H9 (cell line): ENCODE measurements at regions not wholly inside any gene's neighbourhood (a gene's known extent, or its start where the extent isn't known, plus 50 kb on each side); places are given as distances from the start of the nearest gene placed in this dataset.

Source experiments
- DNase-seq: peaks from one replicate; pipeline ENCODE4 v3.0.0-alpha.2; 2017
- H2AFZ ChIP-seq: one replicate; pipeline ENCODE4 v1.6.1; 2013; ENCODE audit warnings: mild to moderate bottlenecking, low read length, control low read depth, moderate library complexity
- H2AK5ac ChIP-seq: 2 replicates; pipeline ENCODE4 v1.6.1; 2013; ENCODE audit warnings: low read length, control low read depth, mixed read lengths; ENCODE audit not compliant: insufficient read length
- H2BK120ac ChIP-seq: one replicate; pipeline ENCODE4 v1.6.1; 2013; ENCODE audit warnings: low read depth, mild to moderate bottlenecking, low read length, control low read depth, inconsistent platforms; ENCODE audit not compliant: poor library complexity, severe bottlenecking
- H2BK12ac ChIP-seq: 2 replicates; pipeline ENCODE4 v1.6.1; 2013; ENCODE audit warnings: low read length, control low read depth, mixed read lengths, low read depth; ENCODE audit not compliant: insufficient read length
- H2BK15ac ChIP-seq: 2 replicates; pipeline ENCODE4 v1.6.1; 2013; ENCODE audit warnings: low read depth, low read length, control low read depth
- H2BK20ac ChIP-seq: one replicate; pipeline ENCODE4 v1.6.1; 2013; ENCODE audit warnings: low read depth, mild to moderate bottlenecking, low read length, control low read depth, inconsistent platforms; ENCODE audit not compliant: poor library complexity, severe bottlenecking
- H2BK5ac ChIP-seq: 2 replicates; pipeline ENCODE4 v1.6.1; 2013; ENCODE audit warnings: low read length, control low read depth, mixed read lengths; ENCODE audit not compliant: insufficient read length
- H3K14ac ChIP-seq: 2 replicates; pipeline ENCODE4 v1.6.1; 2013; ENCODE audit warnings: low read length, control low read depth; ENCODE audit not compliant: insufficient read depth
- H3K18ac ChIP-seq: 2 replicates; pipeline ENCODE4 v1.6.1; 2013; ENCODE audit warnings: low read depth, mild to moderate bottlenecking, mixed read lengths, low read length, control low read depth; ENCODE audit not compliant: insufficient read length
- H3K23ac ChIP-seq: 2 replicates; pipeline ENCODE4 v1.6.1; 2013; ENCODE audit warnings: low read length, control low read depth, mixed read lengths, low read depth; ENCODE audit not compliant: insufficient read length
- H3K23me2 ChIP-seq: 2 replicates; pipeline ENCODE4 v1.6.1; 2013; ENCODE audit warnings: low read depth, mild to moderate bottlenecking, mixed read lengths, low read length, control low read depth; ENCODE audit not compliant: insufficient read length, poor library complexity, severe bottlenecking
- H3K27ac ChIP-seq: 2 replicates; pipeline ENCODE4 v1.5.1; 2013; ENCODE audit warnings: low read length, control low read depth, mixed read lengths, low read depth; ENCODE audit not compliant: insufficient read length
- H3K27me3 ChIP-seq: 2 replicates; pipeline ENCODE4 v1.6.1; 2013; ENCODE audit warnings: low read length, control low read depth, inconsistent platforms; ENCODE audit not compliant: insufficient read depth
- H3K4ac ChIP-seq: 2 replicates; pipeline ENCODE4 v1.6.1; 2013; ENCODE audit warnings: low read depth, mild to moderate bottlenecking, control low read depth, inconsistent platforms, low read length, moderate library complexity
- H3K4me1 ChIP-seq: 2 replicates; pipeline ENCODE4 v1.6.1; 2013; ENCODE audit warnings: low read length, control low read depth, inconsistent platforms; ENCODE audit not compliant: insufficient read depth
- H3K4me2 ChIP-seq: 2 replicates; pipeline ENCODE4 v1.6.1; 2013; ENCODE audit warnings: low read length, control low read depth, mixed read lengths; ENCODE audit not compliant: insufficient read length, insufficient read depth
- H3K56ac ChIP-seq: 2 replicates; pipeline ENCODE4 v1.6.1; 2013; ENCODE audit warnings: low read depth, mild to moderate bottlenecking, mixed read lengths, low read length, control low read depth; ENCODE audit not compliant: insufficient read length
- H3K79me1 ChIP-seq: 2 replicates; pipeline ENCODE4 v1.6.1; 2013; ENCODE audit warnings: low read depth, mild to moderate bottlenecking, moderate library complexity, low read length, control low read depth, inconsistent platforms; ENCODE audit not compliant: insufficient read depth, poor library complexity, severe bottlenecking
- H3K79me2 ChIP-seq: 2 replicates; pipeline ENCODE4 v1.6.1; 2013; ENCODE audit warnings: low read length, control low read depth, inconsistent platforms; ENCODE audit not compliant: insufficient read depth
- H3K9ac ChIP-seq: 2 replicates; pipeline ENCODE4 v1.6.1; 2013; ENCODE audit warnings: low read length, control low read depth, mixed read lengths; ENCODE audit not compliant: insufficient read length; ENCODE audit errors: extremely low read depth
- H3K9me3 ChIP-seq: one replicate; pipeline ENCODE4 v1.6.1; 2013; ENCODE audit warnings: low read depth, low read length, inconsistent platforms; ENCODE audit not compliant: control insufficient read depth
- H3T11ph ChIP-seq: one replicate; pipeline ENCODE4 v1.6.1; 2013; ENCODE audit warnings: mild to moderate bottlenecking, low read length, control low read depth, inconsistent platforms
- H4K20me1 ChIP-seq: one replicate; pipeline ENCODE4 v1.6.1; 2013; ENCODE audit not compliant: control insufficient read depth, insufficient read length, insufficient read depth
- H4K5ac ChIP-seq: 2 replicates; pipeline ENCODE4 v1.6.1; 2013; ENCODE audit warnings: low read depth, mild to moderate bottlenecking, mixed read lengths, low read length, control low read depth; ENCODE audit not compliant: insufficient read length
- H4K8ac ChIP-seq: replicated peaks from 2 replicates; pipeline ENCODE4 v1.6.1; 2013; ENCODE audit warnings: low read length, control low read depth, mixed read lengths, low read depth; ENCODE audit not compliant: insufficient read length
- H4K91ac ChIP-seq: 2 replicates; pipeline ENCODE4 v1.6.1; 2013; ENCODE audit warnings: low read depth, mild to moderate bottlenecking, moderate library complexity, mixed read lengths, low read length, control low read depth; ENCODE audit not compliant: insufficient read length
- H3K27ac Mint-ChIP-seq, 3 experiments: 2 replicates in 2 of 3; 3 replicates in 1 of 3; pipeline ENCODE4 v1.8.0; 2020 to 2021; ENCODE audit warnings: mixed read lengths in 3 of 3, mild to moderate bottlenecking in 1 of 3, moderate library complexity in 1 of 3
- H3K27me3 Mint-ChIP-seq: 2 replicates; pipeline ENCODE4 v1.8.0; 2021; ENCODE audit warnings: low read depth, mild to moderate bottlenecking, moderate library complexity, mixed read lengths
- H3K36me3 Mint-ChIP-seq, 3 experiments: 2 replicates in 2 of 3; 3 replicates in 1 of 3; pipeline ENCODE4 v1.8.0; 2020 to 2021; ENCODE audit warnings: low read depth in 3 of 3, mixed read lengths in 3 of 3; ENCODE audit not compliant: insufficient read depth in 1 of 3
- H3K4me1 Mint-ChIP-seq, 2 experiments: 2 replicates each; pipeline ENCODE4 v1.8.0; 2020; ENCODE audit warnings: mixed read lengths in 2 of 2
- H3K4me3 Mint-ChIP-seq, 2 experiments: 2 replicates in 1 of 2; 3 replicates in 1 of 2; pipeline ENCODE4 v1.8.0; 2020 to 2021; ENCODE audit warnings: mild to moderate bottlenecking in 2 of 2, mixed read lengths in 2 of 2, moderate library complexity in 1 of 2
- H3K9me3 Mint-ChIP-seq, 2 experiments: 2 replicates in 1 of 2; 3 replicates in 1 of 2; pipeline ENCODE4 v1.8.0; 2020; ENCODE audit warnings: mild to moderate bottlenecking in 2 of 2, mixed read lengths in 2 of 2, moderate library complexity in 1 of 2
- WGBS: extraction: QIAGEN DNeasy Blood & Tissue Kit; methylation state at CpG from one replicate; pipeline ENCODE4 v1.1.7; 2013; ENCODE audit warnings: missing lambda C conversion rate, low lambda C conversion rate, mixed read lengths; ENCODE audit not compliant: insufficient read length; ENCODE audit errors: extremely low coverage; 5-methylcytosine and 5-hydroxymethylcytosine counted together
- TF ChIP-seq, protein P1 (sequence below): fragments of 200-600 bp; sonication (generic); conservative IDR thresholded peaks from 3 replicates; pipeline ENCODE4 v1.8.0; 2021; ENCODE audit warnings: antibody characterized with exemption, mild to moderate bottlenecking

DNA sequence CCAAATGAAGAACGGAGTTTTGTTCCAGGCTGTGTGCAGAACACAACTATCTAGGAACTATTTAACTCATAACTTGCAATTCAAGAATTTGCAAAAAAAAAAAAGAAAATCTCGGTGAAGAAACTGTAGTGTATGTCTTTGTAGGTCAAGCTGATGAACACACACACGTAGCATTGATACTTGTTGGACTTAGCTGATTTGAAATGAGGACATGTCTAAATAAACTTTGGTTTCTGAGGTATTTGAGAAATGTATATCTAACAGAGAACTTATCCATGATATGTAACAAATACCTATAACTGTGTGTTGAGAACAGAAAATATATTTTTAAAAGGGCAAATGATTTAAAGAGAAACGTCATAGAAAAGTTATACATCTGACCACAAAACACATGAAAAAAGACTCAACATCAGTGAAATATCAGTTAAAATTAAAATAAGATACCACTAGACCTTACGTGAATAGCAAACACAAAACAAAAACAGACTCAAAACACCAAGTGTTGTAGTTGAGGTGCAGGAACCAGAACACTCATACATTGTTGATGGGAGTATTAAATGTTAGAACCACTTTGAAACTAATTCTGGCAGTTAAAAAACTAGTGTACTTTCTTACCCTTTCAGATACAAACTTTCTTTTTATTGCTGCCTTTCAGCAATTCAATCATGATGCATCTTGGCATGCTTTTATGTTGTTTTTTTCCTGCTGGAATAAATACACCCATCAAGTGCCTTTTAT, 1535.8 kb upstream of the PCDH10 start:
- no peak overlapping the region for H2BK15ac ChIP-seq
- no peaks in the 10 kb centered on the region for H3K9me3 Mint-ChIP-seq
- WGBS, result no CpG with 5 or more reads among the region's 5 CpGs
- no peaks in the 10 kb centered on the region for H3K23me2 ChIP-seq
- H3K4me1 Mint-ChIP-seq, result no peaks in the 10 kb centered on the region
- H3K27ac ChIP-seq, result no peak overlapping the region
- H3K4me2 ChIP-seq, result no peak overlapping the region
- H2BK12ac ChIP-seq, result no peak overlapping the region
- no peak overlapping the region for H3K56ac ChIP-seq
- no peak overlapping the region for H4K8ac ChIP-seq
- no peak for DNase-seq
- H4K20me1 ChIP-seq, result no peaks in the 10 kb centered on the region
- no peaks in the 10 kb centered on the region for H3K36me3 Mint-ChIP-seq
- no peak overlapping the region for H2AFZ ChIP-seq
- H3T11ph ChIP-seq, result no peak overlapping the region
- H2BK20ac ChIP-seq, result no peak overlapping the region
- H3K79me1 ChIP-seq, result no peaks in the 10 kb centered on the region
- no peak overlapping the region for H2BK5ac ChIP-seq
- H3K27ac Mint-ChIP-seq, result no peak overlapping the region
- H3K4me3 Mint-ChIP-seq, result no peak overlapping the region
- H4K91ac ChIP-seq, result no peak overlapping the region
- no peaks in the 10 kb centered on the region for H3K4me1 ChIP-seq
- no peaks in the 10 kb centered on the region for H3K27me3 Mint-ChIP-seq
- H3K18ac ChIP-seq, result no peak overlapping the region
- no peaks in the 10 kb centered on the region for H3K79me2 ChIP-seq
- no peak overlapping the region for H3K4ac ChIP-seq
- H3K9me3 ChIP-seq, result no peaks in the 10 kb centered on the region
- H2AK5ac ChIP-seq, result no peak overlapping the region
- TF ChIP-seq, protein P1, sequence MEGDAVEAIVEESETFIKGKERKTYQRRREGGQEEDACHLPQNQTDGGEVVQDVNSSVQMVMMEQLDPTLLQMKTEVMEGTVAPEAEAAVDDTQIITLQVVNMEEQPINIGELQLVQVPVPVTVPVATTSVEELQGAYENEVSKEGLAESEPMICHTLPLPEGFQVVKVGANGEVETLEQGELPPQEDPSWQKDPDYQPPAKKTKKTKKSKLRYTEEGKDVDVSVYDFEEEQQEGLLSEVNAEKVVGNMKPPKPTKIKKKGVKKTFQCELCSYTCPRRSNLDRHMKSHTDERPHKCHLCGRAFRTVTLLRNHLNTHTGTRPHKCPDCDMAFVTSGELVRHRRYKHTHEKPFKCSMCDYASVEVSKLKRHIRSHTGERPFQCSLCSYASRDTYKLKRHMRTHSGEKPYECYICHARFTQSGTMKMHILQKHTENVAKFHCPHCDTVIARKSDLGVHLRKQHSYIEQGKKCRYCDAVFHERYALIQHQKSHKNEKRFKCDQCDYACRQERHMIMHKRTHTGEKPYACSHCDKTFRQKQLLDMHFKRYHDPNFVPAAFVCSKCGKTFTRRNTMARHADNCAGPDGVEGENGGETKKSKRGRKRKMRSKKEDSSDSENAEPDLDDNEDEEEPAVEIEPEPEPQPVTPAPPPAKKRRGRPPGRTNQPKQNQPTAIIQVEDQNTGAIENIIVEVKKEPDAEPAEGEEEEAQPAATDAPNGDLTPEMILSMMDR, result no peak
- H3K23ac ChIP-seq, result no peak overlapping the region
- H3K27me3 ChIP-seq, result no peaks in the 10 kb centered on the region
- H2BK120ac ChIP-seq, result no peak overlapping the region
- no peak overlapping the region for H3K14ac ChIP-seq
- no peak overlapping the region for H4K5ac ChIP-seq
- H3K9ac ChIP-seq, result no peak overlapping the region
